HG03097 (cell line): ENCODE measurements at regions not wholly inside any gene's neighbourhood (a gene's known extent, or its start where the extent isn't known, plus 50 kb on each side); places are given as distances from the start of the nearest gene placed in this dataset.
"Not testable (repeated sequence)": the region's sequence is repeated elsewhere in the genome, so short reads cannot be mapped to it uniquely, and the experiment has no call there.

ENCODE experiments used
- ATAC-seq: cut with Tn5 transposase; IDR thresholded peaks from one replicate; pipeline ENCODE4 v1.9.1; 2021; ENCODE audit not compliant: unreplicated experiment, low FRiP score

GRCh38 chr10:2079603-2080078, 342.3 kb upstream of the ADARB2 start:
- no peak for ATAC-seq

DNA sequence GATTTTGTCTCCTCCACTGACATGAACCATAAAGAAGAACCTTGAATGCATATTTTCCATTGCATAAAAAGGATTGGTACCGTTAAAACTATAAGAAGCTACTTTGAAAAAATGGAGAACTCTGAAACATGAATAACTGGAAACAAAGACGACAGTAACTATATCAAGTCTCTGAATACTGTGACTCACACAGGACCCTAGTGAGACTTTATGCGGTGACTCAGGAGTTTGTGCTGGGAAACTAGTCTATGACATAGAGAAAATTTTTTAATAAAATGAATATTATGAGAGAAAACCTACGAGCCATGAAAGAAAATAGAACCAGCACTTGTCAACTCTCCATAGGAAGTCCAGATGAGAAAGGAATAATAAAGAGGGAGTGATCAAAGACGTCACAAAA, 339.9 kb upstream of the ADARB2 start:
- ATAC-seq, result no peak

GRCh38 chr10:2076528-2076927, 339.2 kb upstream of the ADARB2 start:
- ATAC-seq, result no peak

DNA sequence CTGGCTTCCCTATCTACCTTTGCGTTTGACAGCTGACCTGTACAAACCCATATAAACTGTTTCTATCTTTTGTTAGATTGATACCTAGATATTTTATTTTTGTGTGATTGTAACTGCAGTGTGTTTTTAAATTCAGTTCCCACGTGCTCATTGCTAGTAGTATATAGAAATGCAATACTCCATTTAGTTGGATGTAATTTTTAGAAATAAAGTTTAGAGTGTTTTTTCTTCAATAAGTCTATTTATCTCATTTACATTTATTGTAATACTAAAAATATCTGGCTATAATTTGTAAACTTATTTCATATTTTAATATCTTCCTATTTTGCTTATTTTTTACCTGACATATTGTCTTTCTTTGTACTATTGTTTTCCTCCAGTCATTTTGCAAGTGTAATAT, 329.7 kb upstream of the ADARB2 start:
- no peak for ATAC-seq

- no peak for ATAC-seq
Observed at GRCh38 chr10:2054728-2055127, 317.4 kb upstream of the ADARB2 start.

DNA sequence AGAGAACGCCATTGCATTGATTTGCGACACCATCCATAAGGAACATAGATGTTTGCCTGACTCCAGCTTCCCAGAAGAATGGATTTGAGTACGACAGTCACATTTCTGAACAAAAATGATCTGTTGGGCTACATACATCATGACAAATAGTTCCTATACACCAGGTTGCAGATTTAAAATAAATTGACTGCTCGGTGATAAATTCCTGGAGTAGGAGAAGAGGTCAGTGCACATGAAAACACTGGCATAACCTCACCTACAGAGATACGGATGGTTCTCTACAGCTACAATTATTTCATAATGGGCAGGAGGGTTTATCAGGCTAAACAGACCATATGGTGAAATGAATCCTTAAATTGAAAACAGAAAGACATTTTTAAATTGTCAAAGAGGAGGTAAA, 316.5 kb upstream of the ADARB2 start:
- ATAC-seq, result no peak

- ATAC-seq, result no peak
Observed at GRCh38 chr10:2051108-2051507, 313.8 kb upstream of the ADARB2 start.

DNA sequence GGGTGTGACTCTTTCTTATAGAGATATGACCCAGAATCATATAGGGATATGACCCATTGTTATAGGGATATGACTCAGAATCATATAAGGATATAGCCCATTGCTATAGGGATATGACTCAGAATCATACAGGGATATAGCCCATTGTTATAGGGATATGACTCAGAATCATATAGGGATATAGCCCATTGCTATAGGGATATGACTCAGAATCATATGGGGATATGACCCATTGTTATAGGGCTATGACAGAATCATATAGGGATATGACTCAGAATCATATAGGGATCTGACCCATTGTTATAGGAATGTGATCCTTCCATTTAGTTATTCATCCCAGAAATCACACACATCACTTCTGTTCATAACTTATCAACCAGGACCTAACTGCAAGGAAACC, 312.2 kb upstream of the ADARB2 start:
- ATAC-seq, result no peak

DNA sequence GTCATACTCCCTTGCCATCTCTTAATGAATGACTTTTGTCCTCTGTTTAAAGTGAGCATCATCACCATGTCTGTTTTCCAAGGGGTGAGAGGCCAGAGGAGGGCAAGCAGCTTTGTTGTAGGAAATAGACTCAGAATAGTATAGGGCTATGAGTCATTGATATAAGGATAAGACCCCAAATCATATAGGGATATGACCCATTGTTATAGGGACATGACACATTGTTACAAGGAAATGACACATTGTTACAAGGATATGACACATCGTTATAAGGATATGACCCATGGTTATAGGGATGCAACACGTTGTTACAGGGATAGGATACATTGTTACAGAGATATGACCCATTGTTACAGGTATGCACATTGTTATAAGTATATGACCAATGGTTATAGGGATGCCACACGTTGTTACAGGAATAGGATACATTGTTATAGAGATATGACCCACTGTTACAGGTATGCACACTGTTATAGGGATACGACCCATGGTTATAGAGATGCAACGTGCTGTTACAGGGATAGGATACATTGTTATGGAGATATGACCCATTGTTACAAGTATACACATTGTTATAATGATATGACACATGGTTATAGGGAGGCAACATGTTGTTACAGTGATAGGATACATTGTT, 311.1 kb upstream of the ADARB2 start:
- ATAC-seq, result no peak

DNA sequence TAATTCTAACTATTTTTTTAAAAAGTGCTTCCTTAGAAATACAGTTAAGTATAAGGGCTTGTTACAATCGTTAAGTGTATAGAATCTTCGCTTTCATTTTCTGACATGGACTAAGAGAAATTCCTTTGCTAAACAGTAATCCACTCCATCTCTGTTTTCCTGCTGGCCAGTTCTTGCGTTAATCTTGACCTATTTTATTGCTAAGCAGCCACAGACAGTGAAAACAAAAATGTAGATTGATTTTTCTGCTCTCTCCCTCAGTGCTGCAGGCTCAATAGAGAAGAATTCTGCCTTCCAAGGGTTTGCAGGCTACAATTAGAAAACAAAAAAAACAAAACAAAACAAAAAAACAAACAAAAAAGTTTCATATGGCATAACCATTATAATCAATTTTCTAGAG, 310.4 kb upstream of the ADARB2 start:
- no peak for ATAC-seq

- ATAC-seq, result no peak
Observed at GRCh38 chr10:2043379-2043778, 306.1 kb upstream of the ADARB2 start.

DNA sequence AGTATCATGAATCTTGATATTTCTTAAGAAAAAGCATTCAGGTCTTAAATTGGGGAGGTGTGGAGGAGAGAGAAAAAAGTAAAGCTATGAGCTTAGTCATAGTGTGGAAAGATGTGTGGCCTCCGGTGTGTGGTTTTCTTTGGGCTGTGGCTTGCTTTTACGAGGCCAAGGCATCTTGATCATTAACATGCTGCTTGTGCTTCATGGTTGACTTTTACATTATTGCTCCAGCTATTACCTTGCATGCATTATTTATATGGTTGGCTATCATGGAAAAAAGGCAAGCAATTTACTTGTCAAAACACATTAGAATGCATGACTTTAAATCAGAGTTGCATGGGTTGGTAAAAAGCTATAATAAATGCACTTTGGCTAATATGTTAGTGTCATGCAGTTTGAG, 300.7 kb upstream of the ADARB2 start:
- ATAC-seq, result no peak

DNA sequence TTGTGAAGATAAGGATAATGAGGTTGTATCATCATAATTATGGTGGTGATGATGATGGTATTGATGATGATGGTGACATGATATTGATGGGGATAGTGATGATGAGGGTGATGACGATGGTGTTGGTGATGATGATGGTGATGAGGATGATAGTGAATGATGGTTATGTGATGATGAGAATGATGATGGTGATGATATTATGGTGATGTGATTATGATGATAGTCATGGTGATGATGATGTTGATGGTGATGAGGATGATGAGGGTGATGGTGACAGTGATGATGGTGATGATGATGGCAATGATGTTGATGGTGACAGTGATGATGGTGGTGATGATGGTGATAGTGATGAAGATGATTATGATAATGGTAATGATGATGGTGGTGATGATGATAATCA, 299.9 kb upstream of the ADARB2 start:
- no peak for ATAC-seq

- no peak for ATAC-seq
Observed at GRCh38 chr10:2036209-2036608, 298.9 kb upstream of the ADARB2 start.

DNA sequence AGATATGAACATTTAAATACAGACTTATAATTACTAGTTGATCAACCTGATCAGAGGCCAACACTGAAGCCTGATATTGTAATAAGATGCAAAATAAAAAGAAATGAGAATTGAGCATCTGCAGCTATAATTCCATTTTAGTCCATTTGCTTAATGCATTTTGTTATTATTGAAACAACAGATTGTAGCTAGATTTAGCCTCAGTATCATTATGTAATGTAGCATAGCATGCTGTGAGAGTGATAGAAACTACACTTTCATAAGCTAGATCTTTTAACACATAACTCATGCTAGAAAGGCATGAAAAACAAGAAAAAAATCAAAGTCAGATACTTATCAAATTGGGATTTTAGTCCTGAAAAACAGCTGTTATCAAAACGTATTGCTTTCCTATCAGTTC, 292.7 kb upstream of the ADARB2 start:
- ATAC-seq, result no peak

- no peak for ATAC-seq
Observed at GRCh38 chr10:2026936-2027335, 289.6 kb upstream of the ADARB2 start.

DNA sequence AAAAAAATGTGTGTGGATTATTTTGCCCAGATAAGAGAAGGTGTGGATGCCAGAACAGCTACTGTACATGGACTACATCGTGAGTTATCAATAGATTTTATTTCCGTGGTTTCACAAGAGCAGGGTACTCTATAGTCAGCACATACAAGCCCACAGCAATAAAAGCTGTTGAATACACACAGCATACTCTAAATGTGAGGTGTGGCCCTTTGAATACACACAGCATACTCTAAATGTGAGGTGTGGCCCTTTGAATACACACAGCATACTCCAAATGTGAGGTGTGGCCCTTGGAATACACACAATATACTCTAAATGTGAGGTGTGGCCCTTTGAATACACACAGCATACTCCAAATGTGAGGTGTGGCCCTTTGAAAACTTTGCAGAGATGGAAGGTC, 287.4 kb upstream of the ADARB2 start:
- ATAC-seq, result not testable (repeated sequence)

- ATAC-seq, result no peak
Observed at GRCh38 chr10:2023687-2024086, 286.4 kb upstream of the ADARB2 start.

DNA sequence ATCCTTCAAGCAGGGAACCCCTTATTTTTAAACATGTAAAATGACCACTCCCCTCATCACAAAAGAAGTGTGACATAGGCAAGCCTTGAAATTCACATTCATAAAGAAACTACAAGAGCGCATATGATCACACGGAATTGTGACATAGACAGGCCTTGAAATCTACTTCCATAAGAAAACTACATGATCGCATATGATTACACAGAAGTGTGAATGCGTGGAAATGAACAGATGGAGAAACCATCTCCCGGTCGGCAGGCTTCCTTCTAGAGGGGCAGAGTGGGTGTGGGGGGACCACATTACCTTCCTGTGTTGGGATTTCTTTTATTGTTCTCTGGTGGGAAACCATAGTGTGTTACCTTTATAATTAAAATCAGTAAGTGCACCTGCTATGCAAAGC, 285.1 kb upstream of the ADARB2 start:
- no peak for ATAC-seq

DNA sequence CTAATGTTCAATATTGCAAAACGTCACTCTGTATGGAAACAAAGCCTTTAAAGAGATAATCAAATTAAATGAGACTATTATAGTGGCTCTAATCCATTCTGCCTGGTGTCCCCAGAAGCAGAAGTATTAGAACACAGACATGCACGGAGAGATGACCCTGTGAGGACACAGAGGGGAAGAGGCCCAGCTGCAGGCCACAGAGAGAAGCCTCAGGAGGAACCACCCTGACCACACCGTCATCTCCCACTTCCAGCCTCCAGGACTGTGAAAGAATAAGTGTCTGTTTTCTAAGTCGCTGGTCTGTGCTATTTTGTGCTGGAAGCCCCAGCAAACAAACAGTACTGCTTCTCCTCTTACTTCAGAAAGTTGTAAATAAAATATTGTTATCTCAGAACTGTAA, 283.5 kb upstream of the ADARB2 start:
- no peak for ATAC-seq

DNA sequence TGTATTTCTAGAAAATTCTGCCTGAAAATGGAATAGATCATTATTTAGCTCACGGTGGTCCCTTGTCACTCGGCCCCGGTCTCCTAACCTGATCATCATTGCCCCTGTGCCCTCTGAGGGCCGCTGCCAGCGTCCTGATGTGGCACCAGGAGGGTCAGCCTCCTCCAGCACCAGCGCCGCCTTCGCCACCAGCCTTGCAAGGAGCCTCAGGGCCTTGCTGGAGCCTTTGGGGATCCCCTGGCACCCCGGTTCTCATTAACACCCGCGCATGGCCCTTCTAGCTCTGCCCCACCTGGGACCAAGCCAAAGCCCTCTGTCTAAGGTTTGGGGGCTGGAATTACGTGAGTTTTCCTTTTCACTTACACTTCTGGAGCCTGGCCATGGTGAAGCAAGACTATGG, 282.5 kb upstream of the ADARB2 start:
- ATAC-seq, result no peak

DNA sequence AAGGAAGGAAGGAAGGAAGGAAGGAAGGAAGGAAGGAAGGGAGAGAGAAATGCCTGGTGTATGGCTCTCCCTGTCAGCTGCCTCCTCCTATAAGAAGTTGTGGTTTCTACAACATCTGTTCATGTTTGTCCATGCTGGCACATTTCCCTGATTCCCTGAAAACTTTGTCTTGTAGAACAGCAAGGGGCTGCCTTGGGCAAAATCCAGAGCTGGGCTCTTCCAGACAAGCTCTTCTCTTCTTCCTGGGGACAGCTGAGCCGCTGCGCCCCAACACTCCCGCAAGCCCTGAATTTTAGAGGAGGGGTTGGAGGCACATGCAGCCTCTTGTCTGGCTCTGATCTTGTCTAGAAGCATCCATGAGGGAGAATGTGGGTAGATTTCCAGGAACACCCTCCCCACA, 282.0 kb upstream of the ADARB2 start:
- no peak for ATAC-seq

- no peak for ATAC-seq
Observed at GRCh38 chr10:2014541-2014940, 277.2 kb upstream of the ADARB2 start.
